ENCODE measurements at regions not wholly inside any gene's neighbourhood (a gene's known extent, or its start where the extent isn't known, plus 50 kb on each side); places are given as distances from the start of the nearest gene placed in this dataset.

GRCh38 chr20:62591591-62591990 is 50.7 kb upstream of the SLCO4A1 start:
- H3K4me2 ChIP-seq (ENCODE audit: low read depth, low read length): no peak overlapping the region
- no peak overlapping the region for H3K9ac ChIP-seq (ENCODE audit: insufficient read depth, low read depth, low read length)
- H3K36me3 ChIP-seq (replicated peaks in 1 of 2; ENCODE audit: control insufficient read depth in 1 of 2, insufficient read depth in 2 of 2, low read length in 2 of 2): no peaks in the 10 kb centered on the region
- H3K27me3 ChIP-seq (ENCODE audit: control insufficient read depth in 1 of 2, insufficient read depth in 2 of 2, low read length in 2 of 2): peaks cover 27 to 96% of the 10 kb centered on the region in 2 experiments
- H4K20me1 ChIP-seq (ENCODE audit: insufficient read depth, low read length): peaks cover 4% of the 10 kb centered on the region; the same call in 1 of the 2 replicates
- H3K27ac ChIP-seq (ENCODE audit: extremely low read length, insufficient read depth, low read length): no peak overlapping the region
- H3K9me3 ChIP-seq (ENCODE audit: low read length): no peaks in the 10 kb centered on the region
- no peaks in the 10 kb centered on the region for H3K4me1 ChIP-seq (ENCODE audit: insufficient read depth, low read length)
- 22% methylated on average over 10 of the region's 10 CpGs for WGBS (ENCODE audit: low lambda C conversion rate)
- intact Hi-C loops (cut with micrococcal nuclease; ENCODE audit: unreplicated experiment): no loop called here
- ChIA-PET CTCF (ENCODE audit: low intra/inter-chr PET ratio, low total read pairs) (no interaction called here), POLR2A (no interaction called here)
- no peak overlapping the region for H3K4me3 ChIP-seq (replicated peaks in 1 of 3; ENCODE audit: insufficient read depth in 1 of 3, low read depth in 2 of 3, low read length in 3 of 3)
- ATAC-seq (no peak), FAIRE-seq (no peak), DNase-seq (ENCODE audit: low spot score) (no peak)
- in situ Hi-C loops (cut with HindIII; ENCODE audit: extremely low pct_ligation_motif_present, low pct_unique_long_range_greater_than_20kb): no loop called here
- no TSS peak for BruUV-seq (replicated peaks)
- H2AFZ ChIP-seq (ENCODE audit: low read length): no peak overlapping the region
- H3K79me2 ChIP-seq (ENCODE audit: insufficient read depth, low read length): no peaks in the 10 kb centered on the region
- no peak for TF ChIP-seq ZNF337 (CRISPR knock-in tag; IDR thresholded peaks at IDR 0.05; ENCODE audit: borderline replicate concordance, low read depth)
- TF ChIP-seq ZNF589 (CRISPR knock-in tag; conservative IDR thresholded peaks at IDR 0.05): no peak
- TF ChIP-seq, protein P1, sequence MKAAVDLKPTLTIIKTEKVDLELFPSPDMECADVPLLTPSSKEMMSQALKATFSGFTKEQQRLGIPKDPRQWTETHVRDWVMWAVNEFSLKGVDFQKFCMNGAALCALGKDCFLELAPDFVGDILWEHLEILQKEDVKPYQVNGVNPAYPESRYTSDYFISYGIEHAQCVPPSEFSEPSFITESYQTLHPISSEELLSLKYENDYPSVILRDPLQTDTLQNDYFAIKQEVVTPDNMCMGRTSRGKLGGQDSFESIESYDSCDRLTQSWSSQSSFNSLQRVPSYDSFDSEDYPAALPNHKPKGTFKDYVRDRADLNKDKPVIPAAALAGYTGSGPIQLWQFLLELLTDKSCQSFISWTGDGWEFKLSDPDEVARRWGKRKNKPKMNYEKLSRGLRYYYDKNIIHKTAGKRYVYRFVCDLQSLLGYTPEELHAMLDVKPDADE (CRISPR knock-in tag; IDR thresholded peaks at IDR 0.05): no peak
- no peak for TF ChIP-seq TOE1 (CRISPR knock-in tag; IDR thresholded peaks at IDR 0.05)
- no peak for TF ChIP-seq ZNF550 (CRISPR knock-in tag; IDR thresholded peaks at IDR 0.05; ENCODE audit: borderline replicate concordance)
- no peak for TF ChIP-seq ZBTB1 (CRISPR knock-in tag; IDR thresholded peaks at IDR 0.05; ENCODE audit: borderline replicate concordance)
- TF ChIP-seq MTF1 (CRISPR knock-in tag; IDR thresholded peaks at IDR 0.05): no peak
- no peak for TF ChIP-seq ZNF558 (CRISPR knock-in tag; IDR thresholded peaks at IDR 0.05; ENCODE audit: borderline replicate concordance)
- no peak for TF ChIP-seq RBAK (CRISPR knock-in tag; IDR thresholded peaks at IDR 0.05)
- TF ChIP-seq NFE2 (CRISPR knock-in tag; IDR thresholded peaks at IDR 0.05): no peak
- TF ChIP-seq, protein P2, sequence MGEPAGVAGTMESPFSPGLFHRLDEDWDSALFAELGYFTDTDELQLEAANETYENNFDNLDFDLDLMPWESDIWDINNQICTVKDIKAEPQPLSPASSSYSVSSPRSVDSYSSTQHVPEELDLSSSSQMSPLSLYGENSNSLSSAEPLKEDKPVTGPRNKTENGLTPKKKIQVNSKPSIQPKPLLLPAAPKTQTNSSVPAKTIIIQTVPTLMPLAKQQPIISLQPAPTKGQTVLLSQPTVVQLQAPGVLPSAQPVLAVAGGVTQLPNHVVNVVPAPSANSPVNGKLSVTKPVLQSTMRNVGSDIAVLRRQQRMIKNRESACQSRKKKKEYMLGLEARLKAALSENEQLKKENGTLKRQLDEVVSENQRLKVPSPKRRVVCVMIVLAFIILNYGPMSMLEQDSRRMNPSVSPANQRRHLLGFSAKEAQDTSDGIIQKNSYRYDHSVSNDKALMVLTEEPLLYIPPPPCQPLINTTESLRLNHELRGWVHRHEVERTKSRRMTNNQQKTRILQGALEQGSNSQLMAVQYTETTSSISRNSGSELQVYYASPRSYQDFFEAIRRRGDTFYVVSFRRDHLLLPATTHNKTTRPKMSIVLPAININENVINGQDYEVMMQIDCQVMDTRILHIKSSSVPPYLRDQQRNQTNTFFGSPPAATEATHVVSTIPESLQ (CRISPR knock-in tag; conservative IDR thresholded peaks at IDR 0.05): no peak
- TF ChIP-seq MEIS1 (CRISPR knock-in tag; IDR thresholded peaks at IDR 0.05; ENCODE audit: borderline replicate concordance): no peak
- TF ChIP-seq ZFP62 (CRISPR knock-in tag; IDR thresholded peaks at IDR 0.05): no peak
- TF ChIP-seq CREB3 (CRISPR knock-in tag; IDR thresholded peaks at IDR 0.05): no peak
- no peak for TF ChIP-seq ZNF747 (CRISPR knock-in tag; IDR thresholded peaks at IDR 0.05; ENCODE audit: borderline replicate concordance)
- TF ChIP-seq THAP9 (CRISPR knock-in tag; IDR thresholded peaks at IDR 0.05; ENCODE audit: borderline replicate concordance): no peak
- TF ChIP-seq, protein P3, sequence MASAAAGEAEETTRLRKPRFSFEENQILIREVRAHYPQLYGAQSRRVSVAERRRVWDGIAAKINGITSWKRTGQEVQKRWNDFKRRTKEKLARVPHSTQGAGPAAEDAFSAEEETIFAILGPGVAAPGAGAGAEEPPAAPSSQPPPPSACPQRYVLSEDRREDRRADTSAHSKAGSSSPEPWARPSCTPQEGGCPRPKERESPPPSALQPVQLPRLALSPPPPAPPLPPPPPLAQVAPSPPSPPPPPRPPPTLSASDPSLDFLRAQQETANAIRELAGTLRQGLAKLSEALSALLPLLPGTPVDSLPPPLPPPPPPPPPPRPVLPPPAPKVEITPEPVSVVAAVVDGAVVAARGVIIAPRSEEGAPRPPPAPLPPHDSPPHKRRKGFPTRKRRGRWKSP (CRISPR knock-in tag; IDR thresholded peaks at IDR 0.05): no peak
- peak; percentile 90; the same call in 1 of the 2 replicates for TF ChIP-seq ZNF207 (IDR thresholded peaks at IDR 0.05; ENCODE audit: borderline replicate concordance)

Data from HepG2 (cell line).